HuH-7.5 (cell line): ENCODE measurements at regions not wholly inside any gene's neighbourhood (a gene's known extent, or its start where the extent isn't known, plus 50 kb on each side); places are given as distances from the start of the nearest gene placed in this dataset.
A peak's percentile ranks its signal among the peaks of the same experiment; 100 is the strongest.

Experiments
- DNase-seq: peaks from one replicate; pipeline ENCODE4 v3.0.0; 2011; ENCODE audit warnings: low spot score

DNA sequence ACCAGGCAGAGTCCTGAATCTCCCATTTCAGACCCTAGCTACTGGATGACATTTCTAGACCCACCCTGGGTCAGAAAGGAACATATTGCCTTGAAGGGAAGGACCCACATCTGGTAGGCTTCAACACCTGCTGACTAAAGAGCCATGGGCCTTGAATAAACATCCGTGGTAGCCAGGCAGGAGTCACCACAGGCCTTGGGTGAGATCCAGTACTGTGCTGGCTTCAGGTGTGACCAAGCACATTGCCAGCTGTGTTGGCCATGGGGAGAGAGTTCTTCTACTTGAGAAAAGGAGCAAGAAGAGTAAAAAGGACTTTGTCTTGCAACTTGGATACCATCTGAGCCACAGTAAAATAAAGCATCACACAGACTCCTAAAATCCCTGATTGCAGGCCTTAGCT is 332.6 kb downstream of the SLC16A7 start:
- no peak for DNase-seq

DNA sequence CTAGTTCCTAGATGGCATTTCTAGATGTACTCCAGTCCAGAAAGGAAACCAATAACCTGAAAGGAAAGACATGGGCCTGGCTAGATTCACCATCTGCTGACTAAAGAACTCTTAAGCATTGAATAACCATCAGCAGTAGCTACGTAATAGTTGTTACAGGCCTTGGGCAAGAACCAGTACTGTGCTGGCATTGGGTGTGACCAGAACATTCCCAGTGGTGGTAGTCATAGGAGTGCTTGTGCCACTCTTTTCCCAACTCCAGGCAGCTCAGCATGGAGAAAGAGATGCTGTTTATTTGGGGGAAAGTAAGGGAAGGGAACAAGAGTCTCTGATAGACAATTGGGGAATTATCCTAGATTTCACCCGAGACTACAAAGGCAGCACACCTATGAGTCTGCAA is 333.3 kb downstream of the SLC16A7 start:
- DNase-seq = no peak

DNA sequence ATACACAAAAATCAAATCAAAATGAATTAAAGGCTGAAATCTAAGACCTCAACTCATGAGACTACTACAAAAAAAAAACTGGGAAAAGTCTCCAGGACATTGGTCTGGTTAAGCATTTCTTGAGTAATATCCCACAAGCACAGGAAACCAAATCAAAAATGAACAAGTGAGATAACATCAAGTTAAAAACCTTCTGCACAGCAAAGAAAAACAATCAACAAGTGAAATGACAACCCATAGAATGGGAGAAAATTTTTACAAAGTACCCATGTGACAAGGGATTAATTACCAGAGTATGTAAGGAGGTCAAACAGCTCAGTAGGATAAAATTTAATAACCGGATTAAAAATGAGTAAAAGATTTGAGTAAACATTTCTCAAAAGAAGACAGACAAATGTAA is 338.7 kb downstream of the SLC16A7 start:
- DNase-seq = no peak

DNA sequence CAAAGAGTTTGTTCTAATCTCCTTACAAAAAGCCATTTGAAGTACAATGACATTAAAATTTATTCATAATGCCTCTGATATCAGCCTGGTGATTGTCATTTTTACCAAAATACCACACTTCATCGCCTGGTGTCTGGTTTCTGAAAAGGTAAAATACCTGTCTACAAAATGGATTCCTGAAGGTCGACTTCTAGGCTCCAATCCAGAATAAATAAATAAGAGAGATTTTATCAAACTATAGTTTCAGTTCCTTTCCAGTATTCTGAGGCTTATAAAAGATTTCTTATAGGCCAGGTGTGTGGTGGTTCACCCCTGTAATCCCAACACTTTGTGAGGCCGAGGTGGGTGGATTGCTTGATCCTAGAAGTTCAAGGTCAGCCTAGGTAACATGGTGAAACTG is 340.7 kb downstream of the SLC16A7 start:
- no peak for DNase-seq

DNA sequence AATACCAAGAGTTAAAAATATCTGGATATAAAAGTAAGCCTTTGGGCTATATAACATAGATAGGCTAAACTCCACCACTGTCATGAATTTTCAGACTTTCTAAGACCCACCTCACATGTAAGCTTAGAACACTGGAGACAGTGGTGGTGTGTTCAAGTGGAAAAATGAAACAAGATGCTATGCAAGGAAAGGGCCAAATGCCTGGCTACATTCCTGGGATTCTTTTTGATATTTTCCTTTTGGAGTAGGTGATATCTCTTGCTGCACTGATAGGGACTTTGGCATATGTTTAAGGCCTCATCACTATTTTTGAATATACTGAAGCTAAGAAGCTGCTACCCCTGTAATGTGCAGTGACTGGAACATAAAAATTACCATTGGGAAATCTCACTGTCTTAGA is 341.3 kb downstream of the SLC16A7 start:
- DNase-seq = no peak

DNA sequence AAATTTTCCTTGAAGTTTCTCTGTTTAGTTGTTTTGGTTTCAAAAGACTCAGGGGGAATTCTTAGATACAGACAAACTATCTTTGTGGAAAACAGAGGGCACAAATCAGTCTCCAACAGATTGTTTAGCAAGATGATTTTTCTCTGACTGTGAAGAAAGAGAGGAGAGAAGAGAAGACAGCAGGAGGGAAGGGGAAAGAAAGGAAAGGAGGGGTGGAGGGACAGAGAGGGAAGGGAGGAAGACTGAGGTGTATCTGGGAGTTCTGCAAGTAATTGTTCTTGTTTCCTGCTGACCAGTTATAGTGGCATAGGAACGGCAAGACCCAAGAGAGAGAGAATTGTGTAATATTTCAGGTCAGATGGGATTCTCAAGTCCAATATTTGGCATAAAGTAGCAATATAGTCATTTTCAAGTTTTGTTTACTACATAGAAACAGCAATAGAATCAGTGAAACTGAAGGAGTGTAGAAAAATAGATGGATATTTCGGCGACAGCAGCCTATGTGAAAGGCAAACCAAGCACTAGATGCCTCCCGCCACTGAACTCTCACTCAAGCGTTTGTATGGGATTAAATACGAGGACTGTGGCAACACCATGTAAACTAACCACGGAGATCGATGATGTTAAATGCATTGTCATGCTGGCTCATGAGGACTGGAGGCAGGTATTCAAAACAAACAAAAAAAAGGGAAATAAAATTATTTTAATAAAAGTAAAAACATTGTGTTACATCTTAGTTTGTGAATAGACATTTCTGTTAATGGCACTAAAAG is 342.5 kb downstream of the SLC16A7 start:
- DNase-seq = no peak

DNA sequence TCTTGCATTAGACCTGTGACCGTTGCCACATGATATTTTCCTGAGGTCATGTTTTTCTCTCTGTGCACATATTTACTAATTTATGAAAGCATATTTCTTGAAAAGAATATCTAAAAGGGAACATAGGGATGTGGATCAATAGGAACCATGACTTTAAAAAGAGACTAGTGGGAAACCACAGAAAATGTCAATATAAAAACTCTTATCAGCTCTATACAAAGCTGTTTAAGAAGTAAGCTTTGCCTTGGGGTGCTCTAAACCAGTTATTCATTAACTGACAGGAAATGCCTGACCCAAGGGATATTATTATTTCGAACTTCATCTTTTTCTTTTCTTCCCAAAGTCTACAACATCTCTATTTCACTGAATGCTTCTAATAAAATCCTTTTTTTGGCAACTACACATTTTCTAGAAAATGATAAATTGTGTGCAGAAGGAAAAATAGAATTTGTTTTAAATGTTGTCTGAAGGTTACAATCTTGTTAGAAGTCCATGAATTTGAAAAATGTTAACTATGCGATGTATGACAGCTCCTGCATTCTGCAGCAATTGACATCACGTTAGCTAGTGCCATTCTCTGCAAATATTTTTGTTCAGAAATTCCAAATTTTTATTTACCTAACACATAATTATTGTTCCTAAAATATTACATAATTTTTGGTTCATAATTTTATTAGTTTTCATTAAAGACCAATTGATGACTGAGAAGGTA is 345.0 kb downstream of the SLC16A7 start:
- DNase-seq = peak; percentile 2

DNA sequence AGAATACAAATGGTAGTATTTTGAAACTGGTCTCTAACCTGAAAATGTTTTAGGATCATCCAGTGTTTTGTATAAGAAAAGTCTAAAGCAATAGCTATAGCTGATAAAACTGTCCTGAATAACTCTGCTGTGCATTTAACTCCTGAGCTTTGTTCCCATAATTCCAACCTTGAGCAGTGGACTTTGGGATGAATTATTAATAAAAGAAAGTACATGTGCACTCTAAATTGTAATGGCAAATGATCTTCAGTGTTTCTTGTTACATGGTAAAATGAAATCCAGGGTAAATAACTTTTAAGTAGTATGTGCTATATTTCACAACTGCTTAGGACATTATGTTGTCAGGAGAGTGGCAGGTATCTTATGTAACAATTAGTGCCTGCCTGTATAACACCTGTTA is 345.6 kb downstream of the SLC16A7 start:
- no peak for DNase-seq

DNA sequence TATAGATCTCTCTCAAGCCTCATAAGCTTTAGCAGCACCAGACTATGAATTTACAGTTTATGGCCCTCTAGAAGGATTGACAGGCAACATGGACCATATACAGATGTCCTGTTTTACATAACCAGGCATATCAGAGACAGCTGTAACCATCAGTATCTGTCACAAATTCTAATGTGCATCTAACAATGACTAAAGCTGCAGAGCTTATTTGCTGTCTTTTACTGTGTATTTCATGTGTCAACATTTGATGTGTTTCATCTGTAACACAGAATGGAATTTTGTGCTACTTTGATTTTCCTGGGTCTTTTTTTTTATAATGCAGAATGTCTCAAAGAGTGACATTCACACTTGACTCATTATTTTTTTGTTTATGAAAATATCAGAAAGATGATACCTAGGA is 348.3 kb downstream of the SLC16A7 start:
- DNase-seq = no peak

DNA sequence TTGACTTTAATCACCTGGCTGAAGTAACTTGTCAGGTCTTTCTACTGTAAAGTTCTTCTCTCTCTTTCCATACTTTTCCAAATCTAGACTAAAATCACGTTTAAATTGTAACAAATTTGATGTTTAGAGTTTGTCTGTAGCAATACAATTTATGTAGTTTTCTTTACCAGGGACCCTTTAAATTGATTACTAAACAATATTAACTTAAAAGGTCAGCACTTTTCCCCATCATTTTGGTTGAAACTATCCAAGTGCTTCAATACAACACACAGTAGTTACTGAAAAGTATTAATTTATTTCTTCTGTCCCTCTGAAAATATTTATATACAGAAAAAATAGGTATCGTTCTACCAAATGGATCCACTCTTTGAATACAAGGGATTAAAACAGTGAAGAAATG is 350.8 kb downstream of the SLC16A7 start:
- no peak for DNase-seq

DNA sequence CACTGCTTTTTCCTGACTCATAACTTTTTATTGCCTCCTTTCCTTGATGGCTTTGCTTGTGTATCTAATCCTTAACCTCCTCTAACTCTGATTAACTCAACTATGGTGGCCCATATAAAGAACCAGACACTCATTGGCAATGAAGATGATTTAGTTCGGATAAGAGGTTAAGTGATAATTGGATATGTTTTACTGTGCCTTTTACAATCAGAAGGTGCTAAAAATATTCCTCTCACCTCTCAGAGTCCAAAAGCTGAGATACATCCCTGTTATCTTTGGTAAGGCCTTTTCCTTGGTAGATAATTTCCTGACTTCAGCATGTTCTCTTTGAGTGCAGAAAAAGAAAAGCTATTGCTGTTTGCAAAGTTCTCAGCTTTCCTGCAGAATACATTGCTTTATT is 367.7 kb downstream of the SLC16A7 start:
- DNase-seq = no peak

DNA sequence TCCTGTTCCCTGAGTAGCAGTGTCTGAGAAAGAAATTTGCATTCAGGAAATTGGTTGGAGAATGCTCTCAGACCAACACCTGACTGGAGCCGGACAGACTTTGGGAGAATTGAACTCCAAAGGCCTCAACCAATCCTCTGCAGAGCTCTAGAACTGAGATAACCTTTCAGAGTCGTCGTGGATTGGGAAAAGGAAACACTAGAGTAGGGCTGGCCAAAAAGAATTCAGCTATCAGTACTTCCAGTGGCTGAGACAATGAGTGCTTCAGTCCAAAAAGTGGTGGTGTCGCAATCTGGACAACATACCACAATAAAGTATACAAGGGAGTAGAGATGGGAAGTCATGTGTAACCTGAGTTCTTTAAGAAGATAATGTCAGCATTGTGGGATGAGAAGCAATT is 377.1 kb downstream of the SLC16A7 start:
- peak; percentile 16 for DNase-seq

DNA sequence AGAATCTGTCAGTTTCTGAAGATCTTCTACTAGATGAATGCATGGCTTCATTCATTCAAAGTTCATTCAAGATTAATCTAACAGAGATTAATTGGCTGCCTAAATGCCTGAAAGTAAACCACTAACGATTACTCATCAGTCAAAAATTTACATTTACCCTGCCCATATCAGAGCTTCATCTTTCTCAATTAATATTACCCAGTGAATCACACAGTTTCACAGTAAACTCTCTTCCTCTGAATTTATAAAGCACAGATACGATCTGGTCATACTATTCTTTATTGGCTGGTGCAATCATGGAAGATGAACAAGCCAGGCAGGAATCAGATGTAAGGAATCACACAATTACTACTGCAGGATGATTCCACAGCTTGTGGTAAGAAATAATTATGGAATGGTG is 377.7 kb downstream of the SLC16A7 start:
- DNase-seq = no peak

DNA sequence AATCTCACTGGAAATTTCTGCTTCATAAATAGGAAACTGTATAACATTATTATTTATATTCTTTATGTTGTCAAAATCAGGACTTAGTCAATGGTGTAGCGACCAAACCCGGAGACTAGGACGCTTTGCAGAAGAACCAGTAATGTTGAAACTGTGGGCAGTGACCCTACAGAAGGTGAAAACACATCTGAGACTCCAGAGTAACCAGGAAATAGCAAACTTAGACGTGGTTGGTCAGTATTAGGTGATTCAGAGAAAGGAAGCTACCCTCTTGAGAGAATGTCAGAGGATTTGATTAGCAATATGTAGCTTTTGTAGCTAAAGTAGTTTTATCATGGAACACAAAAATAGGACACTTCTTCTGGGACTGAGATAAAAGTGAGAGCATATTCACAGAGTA is 381.9 kb downstream of the SLC16A7 start:
- DNase-seq = no peak

DNA sequence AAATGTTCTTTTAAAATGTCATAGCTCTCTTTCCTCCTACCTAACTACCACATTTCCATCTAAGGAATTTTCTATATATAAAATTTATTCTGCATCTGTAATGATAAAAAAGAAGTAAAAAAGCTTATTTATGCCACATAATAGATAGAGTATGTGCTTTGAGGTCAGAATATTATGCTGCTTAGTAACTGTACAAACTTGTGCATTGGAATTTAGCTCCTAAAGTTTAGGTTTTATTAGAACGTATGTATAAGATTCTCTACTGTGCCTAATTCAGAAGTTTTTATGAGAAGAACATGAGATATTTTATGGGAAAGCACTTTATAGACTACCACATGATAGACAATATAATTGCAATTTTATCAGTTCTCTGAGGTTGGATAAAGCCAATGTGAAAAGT is 384.6 kb downstream of the SLC16A7 start:
- DNase-seq = no peak

DNA sequence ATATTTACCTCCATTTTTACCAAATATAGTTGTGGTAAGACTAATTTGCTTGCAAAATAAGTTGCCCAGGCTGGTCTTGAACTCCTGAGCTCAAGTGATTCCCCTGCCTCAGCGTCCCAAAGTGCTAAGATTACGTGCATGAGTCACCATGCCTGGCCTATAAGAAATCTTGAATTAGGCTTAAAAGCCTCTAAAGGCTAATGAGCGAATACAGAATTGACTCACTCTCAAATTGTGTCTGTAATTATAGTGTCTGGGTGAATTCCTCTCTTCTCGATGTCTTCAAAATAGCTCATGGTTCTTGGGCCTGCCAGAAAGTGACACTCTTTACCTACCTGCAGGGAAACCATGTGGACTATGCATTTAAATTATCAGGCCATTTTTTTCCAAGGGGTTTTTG is 403.5 kb downstream of the SLC16A7 start:
- DNase-seq = no peak

DNA sequence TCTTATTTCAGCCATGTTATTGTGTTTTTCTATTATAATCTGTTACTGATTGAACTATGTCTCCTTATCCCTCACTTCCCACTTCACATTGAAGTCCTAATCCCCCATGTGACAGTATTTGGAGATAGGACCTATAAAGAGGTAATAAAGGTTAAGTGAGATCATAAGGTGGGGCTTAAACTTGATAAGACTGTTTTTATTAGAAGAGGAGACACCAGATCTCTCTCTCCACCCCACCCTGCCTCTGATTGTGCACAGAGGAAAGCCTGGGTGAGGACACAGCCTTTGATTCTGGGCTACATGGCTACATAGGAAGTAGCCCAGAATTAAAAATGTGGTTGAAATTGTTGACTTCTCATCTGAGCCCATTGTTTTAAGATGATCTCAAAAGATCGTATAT is 414.7 kb downstream of the SLC16A7 start:
- DNase-seq = no peak

DNA sequence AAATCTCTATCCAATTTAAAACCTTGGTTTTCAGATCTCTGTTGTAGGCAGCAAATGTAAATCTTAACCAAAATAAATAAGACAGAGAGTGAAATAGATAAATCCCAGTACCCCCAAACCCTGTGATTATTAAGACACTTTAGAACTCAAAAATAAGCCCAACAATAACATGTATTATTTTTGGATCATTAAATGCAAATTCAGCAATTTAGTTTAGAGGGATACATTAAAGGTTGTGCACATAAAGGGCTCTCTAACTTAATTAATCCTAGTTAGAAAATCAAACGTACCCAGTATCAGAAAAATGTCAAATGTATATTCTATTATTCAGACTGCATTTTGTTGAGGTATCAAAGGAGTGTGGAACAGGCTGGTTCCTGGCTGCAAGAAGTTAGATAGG is 416.8 kb downstream of the SLC16A7 start:
- DNase-seq = no peak

DNA sequence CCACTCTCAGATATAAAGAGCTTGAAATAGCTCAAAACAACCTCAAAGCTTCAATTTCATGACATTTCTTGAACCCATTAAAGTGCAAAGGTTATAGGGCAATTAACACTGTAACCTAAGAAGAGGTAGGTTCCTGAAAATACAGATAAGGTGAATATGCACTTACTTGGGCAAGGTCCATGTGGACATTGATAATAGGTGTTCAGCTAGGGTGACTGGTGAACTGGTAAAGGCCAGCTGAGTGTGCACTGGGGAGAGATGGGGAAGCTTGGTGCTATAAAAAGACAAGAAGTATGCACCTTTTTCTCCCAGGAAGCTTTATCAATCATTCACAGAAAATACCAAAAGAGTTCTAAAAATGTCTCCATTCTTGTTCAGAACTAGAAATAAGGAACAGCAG is 418.6 kb downstream of the SLC16A7 start:
- peak; percentile 6 for DNase-seq

DNA sequence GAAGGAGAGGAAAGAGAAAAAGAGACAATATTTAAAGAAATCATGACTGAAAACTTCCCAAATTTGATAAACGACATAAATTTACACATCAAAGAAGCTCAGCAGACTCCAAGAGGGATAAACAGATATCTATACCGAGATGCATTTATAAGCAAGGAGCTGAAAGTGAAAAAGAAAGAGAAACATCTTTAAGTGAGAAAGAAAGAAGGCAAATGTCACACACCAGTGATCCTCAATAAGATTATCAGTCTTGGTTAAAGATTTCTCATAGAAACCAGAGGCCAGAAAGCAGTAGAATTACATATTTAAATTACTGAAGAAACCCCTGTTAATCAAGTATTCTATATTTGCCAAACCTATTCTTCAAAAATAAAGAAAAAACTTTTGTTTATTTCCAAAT is 424.2 kb downstream of the SLC16A7 start:
- no peak for DNase-seq

DNA sequence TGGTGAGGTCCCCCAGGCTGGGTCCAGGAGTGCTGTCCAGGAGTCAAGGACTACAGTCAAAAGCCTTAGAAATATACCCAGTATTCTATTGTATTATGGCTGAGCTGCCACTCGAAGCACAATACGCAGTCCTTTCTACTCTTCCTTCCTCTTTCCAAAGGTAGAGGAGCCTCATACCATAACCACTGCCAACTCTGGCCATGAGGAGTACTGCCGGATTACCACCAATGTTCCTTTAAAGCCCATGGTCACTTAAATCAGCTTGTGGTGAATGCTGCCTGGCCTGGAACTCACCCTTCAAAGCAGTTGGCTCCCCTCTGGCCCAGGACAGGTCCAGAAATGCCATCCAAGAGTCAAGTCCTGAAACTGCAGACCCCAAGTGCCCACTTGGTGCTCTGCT is 425.4 kb downstream of the SLC16A7 start:
- no peak for DNase-seq

DNA sequence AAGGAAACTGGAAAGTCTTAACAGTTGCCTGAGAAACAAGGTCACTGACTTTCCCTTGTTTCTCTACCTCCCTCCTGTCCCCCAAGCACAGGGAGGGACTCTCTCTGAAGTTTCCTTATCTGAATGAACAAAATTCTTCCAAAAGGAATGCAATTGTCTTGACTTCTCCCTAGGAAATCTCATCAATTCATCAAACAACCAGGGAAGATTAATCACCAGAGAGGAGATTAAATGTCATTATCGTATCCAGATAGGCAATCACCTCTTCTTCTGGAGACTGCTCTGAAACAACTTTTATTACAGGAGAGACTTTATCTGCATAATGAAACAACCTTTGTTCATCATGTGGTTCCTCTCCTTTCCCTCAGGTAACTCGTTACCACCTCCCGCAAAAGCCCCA is 431.4 kb downstream of the SLC16A7 start:
- no peak for DNase-seq

DNA sequence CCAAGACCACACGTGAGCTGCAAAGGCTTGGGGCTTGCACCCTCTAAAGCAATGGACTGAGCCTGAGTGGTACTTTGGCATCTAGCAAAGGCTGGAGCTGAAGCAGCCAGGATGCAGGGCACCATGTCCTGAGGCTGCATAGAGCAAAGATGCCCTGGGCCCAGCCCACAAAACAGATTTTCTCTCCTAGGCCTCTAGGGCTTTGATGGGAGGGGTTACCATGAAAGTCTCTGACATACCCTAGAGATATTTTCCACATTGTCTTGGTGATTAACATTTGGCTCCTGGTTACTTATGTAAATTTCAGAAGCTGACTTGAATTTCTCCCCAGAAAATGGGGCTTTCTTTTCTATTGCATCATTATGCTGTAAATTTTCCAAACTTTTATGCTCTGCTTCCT is 438.3 kb downstream of the SLC16A7 start:
- no peak for DNase-seq

DNA sequence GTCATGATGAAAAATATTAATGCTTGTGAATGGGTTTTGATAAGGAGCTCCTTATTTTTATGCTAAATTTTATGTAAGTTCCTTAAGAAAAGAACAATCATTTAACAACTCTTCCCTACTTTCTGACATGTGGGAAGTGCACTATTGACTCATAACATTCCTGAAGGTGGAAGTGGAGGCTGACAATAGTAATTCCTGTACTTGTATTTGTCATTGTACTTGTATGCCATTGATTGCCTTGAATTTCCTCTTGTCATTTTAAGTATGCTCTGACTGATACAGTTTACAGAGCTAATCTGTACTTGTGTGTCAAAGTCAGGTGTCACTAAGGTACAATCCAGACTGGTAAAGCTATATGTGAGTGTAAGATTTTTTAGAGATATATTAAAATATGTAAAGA is 440.0 kb downstream of the SLC16A7 start:
- no peak for DNase-seq
